Hepatocyte (in vitro differentiated cells): ENCODE measurements at regions not wholly inside any gene's neighbourhood (a gene's known extent, or its start where the extent isn't known, plus 50 kb on each side); places are given as distances from the start of the nearest gene placed in this dataset.

Experiments
- EZH2 ChIP-seq: fragments of 200-600 bp; sonication (generic); IDR thresholded peaks from 2 replicates; pipeline ENCODE4 v1.6.1; 2016; ENCODE audit warnings: antibody characterized with exemption, mild to moderate bottlenecking, borderline replicate concordance
- EZH2phosphoT487 ChIP-seq: fragments of 200-600 bp; sonication (generic); IDR thresholded peaks from one replicate; pipeline ENCODE4 v1.6.1; 2018; ENCODE audit warnings: antibody characterized with exemption, mild to moderate bottlenecking, low read depth, moderate library complexity; ENCODE audit not compliant: unreplicated experiment, severe bottlenecking
- TF ChIP-seq, protein P1 (sequence below): fragments of 200-600 bp; sonication (generic); IDR thresholded peaks from 2 replicates; pipeline ENCODE4 v1.5.1; 2016; ENCODE audit warnings: antibody characterized with exemption, mild to moderate bottlenecking; ENCODE audit not compliant: poor library complexity

- TF ChIP-seq, protein P1, sequence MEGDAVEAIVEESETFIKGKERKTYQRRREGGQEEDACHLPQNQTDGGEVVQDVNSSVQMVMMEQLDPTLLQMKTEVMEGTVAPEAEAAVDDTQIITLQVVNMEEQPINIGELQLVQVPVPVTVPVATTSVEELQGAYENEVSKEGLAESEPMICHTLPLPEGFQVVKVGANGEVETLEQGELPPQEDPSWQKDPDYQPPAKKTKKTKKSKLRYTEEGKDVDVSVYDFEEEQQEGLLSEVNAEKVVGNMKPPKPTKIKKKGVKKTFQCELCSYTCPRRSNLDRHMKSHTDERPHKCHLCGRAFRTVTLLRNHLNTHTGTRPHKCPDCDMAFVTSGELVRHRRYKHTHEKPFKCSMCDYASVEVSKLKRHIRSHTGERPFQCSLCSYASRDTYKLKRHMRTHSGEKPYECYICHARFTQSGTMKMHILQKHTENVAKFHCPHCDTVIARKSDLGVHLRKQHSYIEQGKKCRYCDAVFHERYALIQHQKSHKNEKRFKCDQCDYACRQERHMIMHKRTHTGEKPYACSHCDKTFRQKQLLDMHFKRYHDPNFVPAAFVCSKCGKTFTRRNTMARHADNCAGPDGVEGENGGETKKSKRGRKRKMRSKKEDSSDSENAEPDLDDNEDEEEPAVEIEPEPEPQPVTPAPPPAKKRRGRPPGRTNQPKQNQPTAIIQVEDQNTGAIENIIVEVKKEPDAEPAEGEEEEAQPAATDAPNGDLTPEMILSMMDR = no peak
- TF ChIP-seq EZH2 (no peak), EZH2phosphoT487 (no peak)
Observed at GRCh38 chr12:58117201-58117600, 175.8 kb downstream of the ATP23 start.
